Loucy (cell line): ENCODE measurements at regions not wholly inside any gene's neighbourhood (a gene's known extent, or its start where the extent isn't known, plus 50 kb on each side); places are given as distances from the start of the nearest gene placed in this dataset.

Experiments used
- H2AFZ ChIP-seq: fragments of 200-600 bp; sonication (generic); 2 replicates; pipeline ENCODE4 v1.6.0; 2016; ENCODE audit warnings: antibody characterized with exemption, mild to moderate bottlenecking, low read length, moderate library complexity
- H3F3A ChIP-seq: fragments of 200-600 bp; 2 replicates; pipeline ENCODE4 v1.6.0; 2016; ENCODE audit warnings: antibody characterized with exemption, low read depth, mild to moderate bottlenecking
- H3K27me3 ChIP-seq: fragments of 200-600 bp; sonication (generic); 2 replicates; pipeline ENCODE4 v1.6.1; 2014; ENCODE audit warnings: low read length, mild to moderate bottlenecking; ENCODE audit not compliant: insufficient read depth, poor library complexity, severe bottlenecking
- H3K36me3 ChIP-seq: fragments of 200-600 bp; sonication (generic); 2 replicates; pipeline ENCODE4 v1.6.1; 2016; ENCODE audit warnings: low read length; ENCODE audit not compliant: insufficient read depth
- H3K4me1 ChIP-seq: fragments of 200-600 bp; sonication (generic); 2 replicates; pipeline ENCODE4 v1.5.1; 2014; ENCODE audit warnings: low read length, mild to moderate bottlenecking; ENCODE audit not compliant: insufficient read depth, poor library complexity, severe bottlenecking
- H3K4me2 ChIP-seq: fragments of 200-600 bp; sonication (generic); 2 replicates; pipeline ENCODE4 v1.6.0; 2014; ENCODE audit warnings: antibody characterized with exemption, low read length, low read depth, mild to moderate bottlenecking; ENCODE audit not compliant: poor library complexity, severe bottlenecking
- H3K4me3 ChIP-seq: fragments of 200-600 bp; sonication (generic); 2 replicates; pipeline ENCODE4 v1.5.1; 2014; ENCODE audit warnings: low read length, mild to moderate bottlenecking, mixed read lengths; ENCODE audit not compliant: poor library complexity, severe bottlenecking
- H3K79me2 ChIP-seq: fragments of 200-600 bp; sonication (generic); 2 replicates; pipeline ENCODE4 v1.6.1; 2014; ENCODE audit warnings: low read length; ENCODE audit not compliant: insufficient read depth
- H3K9ac ChIP-seq: fragments of 200-600 bp; sonication (generic); 2 replicates; pipeline ENCODE4 v1.6.0; 2014; ENCODE audit warnings: mild to moderate bottlenecking, low read depth, low read length, moderate library complexity; ENCODE audit not compliant: poor library complexity, severe bottlenecking
- H3K9me2 ChIP-seq: fragments of 200-600 bp; sonication (generic); replicated peaks from 2 replicates; pipeline ENCODE4 v1.6.1; 2016; ENCODE audit warnings: low read depth, low read length, mixed read lengths
- H3K9me3 ChIP-seq: fragments of 200-600 bp; sonication (generic); 2 replicates; pipeline ENCODE4 v1.6.1; 2014; ENCODE audit warnings: mild to moderate bottlenecking, antibody characterized with exemption, low read length, low read depth; ENCODE audit not compliant: insufficient read depth
- H4K20me1 ChIP-seq: fragments of 200-600 bp; sonication (generic); 2 replicates; pipeline ENCODE4 v1.6.0; 2014; ENCODE audit warnings: antibody characterized with exemption, low read length, mild to moderate bottlenecking; ENCODE audit not compliant: insufficient read depth, poor library complexity, severe bottlenecking
- CTCF ChIP-seq: fragments of 200-600 bp; sonication (generic); conservative IDR thresholded peaks from 2 replicates; pipeline ENCODE4 v1.5.1; 2014; ENCODE audit warnings: mild to moderate bottlenecking, antibody characterized with exemption, low read length
- EZH2phosphoT487 ChIP-seq: fragments of 200-600 bp; IDR thresholded peaks from 2 replicates; pipeline ENCODE4 v1.6.1; 2018; ENCODE audit warnings: antibody characterized with exemption, mild to moderate bottlenecking, moderate library complexity, borderline replicate concordance

- H3F3A ChIP-seq: no peaks in the 10 kb centered on the region
- no peaks in the 10 kb centered on the region for H3K27me3 ChIP-seq
- H3K36me3 ChIP-seq: no peaks in the 10 kb centered on the region
- H3K4me1 ChIP-seq: no peaks in the 10 kb centered on the region
- no peak overlapping the region for H3K4me2 ChIP-seq
- H4K20me1 ChIP-seq: no peaks in the 10 kb centered on the region
- H3K9me2 ChIP-seq: no peaks in the 10 kb centered on the region
- no peaks in the 10 kb centered on the region for H3K79me2 ChIP-seq
- no peaks in the 10 kb centered on the region for H3K9me3 ChIP-seq
- no peak overlapping the region for H2AFZ ChIP-seq
- no peak overlapping the region for H3K4me3 ChIP-seq
- H3K9ac ChIP-seq: no peak overlapping the region
- TF ChIP-seq CTCF (no peak), EZH2phosphoT487 (no peak)
Observed at GRCh38 chr10:95125582-95125981, 56.3 kb upstream of the CYP2C8 start.

- Histone ChIP-seq H3K9me2 (no peaks in the 10 kb centered on the region), H4K20me1 (no peaks in the 10 kb centered on the region), H3K9me3 (no peaks in the 10 kb centered on the region), H3K4me3 (no peak overlapping the region), H3K27me3 (no peaks in the 10 kb centered on the region), H3K4me1 (no peaks in the 10 kb centered on the region), H3K79me2 (no peaks in the 10 kb centered on the region), H3K4me2 (no peak overlapping the region), H3K9ac (no peak overlapping the region), H3F3A (no peaks in the 10 kb centered on the region), H2AFZ (no peak overlapping the region), H3K36me3 (no peaks in the 10 kb centered on the region)
- TF ChIP-seq CTCF (no peak), EZH2phosphoT487 (no peak)
Observed at GRCh38 chr10:95122736-95123135, 53.4 kb upstream of the CYP2C8 start.

- Histone ChIP-seq H3K36me3 (no peaks in the 10 kb centered on the region), H3K9me2 (no peaks in the 10 kb centered on the region), H4K20me1 (no peaks in the 10 kb centered on the region), H3K9me3 (no peaks in the 10 kb centered on the region), H3F3A (no peaks in the 10 kb centered on the region), H3K4me2 (no peak overlapping the region), H3K27me3 (no peaks in the 10 kb centered on the region), H3K4me3 (no peak overlapping the region), H2AFZ (no peak overlapping the region), H3K79me2 (no peaks in the 10 kb centered on the region), H3K9ac (no peak overlapping the region), H3K4me1 (no peaks in the 10 kb centered on the region)
- TF ChIP-seq CTCF (no peak), EZH2phosphoT487 (no peak)
Observed at GRCh38 chr10:95121904-95122303, 52.6 kb upstream of the CYP2C8 start.
